BLaER1 treated with 17β-estradiol and CSF1 and Interleukin-3, amounts not matched to agents 10 nM and 100 nM (cell line): ENCODE measurements at regions not wholly inside any gene's neighbourhood (a gene's known extent, or its start where the extent isn't known, plus 50 kb on each side); places are given as distances from the start of the nearest gene placed in this dataset.
"Not testable (repeated sequence)": the region's sequence is repeated elsewhere in the genome, so short reads cannot be mapped to it uniquely, and the experiment has no call there.

Experiments
- H3K27ac ChIP-seq, 11 experiments: shearing (Covaris generic); formaldehyde crosslinking; 2 replicates each; pipeline ENCODE4 v1.8.1; 2022
- H3K27me3 ChIP-seq, 11 experiments: shearing (Covaris generic); formaldehyde crosslinking; 2 replicates each; pipeline ENCODE4 v1.8.1; 2022
- H3K36me3 ChIP-seq, 11 experiments: shearing (Covaris generic); formaldehyde crosslinking; 2 replicates each; pipeline ENCODE4 v1.8.1; 2022
- H3K4me1 ChIP-seq, 10 experiments: shearing (Covaris generic); formaldehyde crosslinking; 2 replicates each; pipeline ENCODE4 v1.8.1; 2022
- H3K4me2 ChIP-seq, 11 experiments: shearing (Covaris generic); formaldehyde crosslinking; 2 replicates each; pipeline ENCODE4 v1.8.1; 2022
- H3K4me3 ChIP-seq, 10 experiments: shearing (Covaris generic); formaldehyde crosslinking; 2 replicates each; pipeline ENCODE4 v1.8.1; 2022
- H3K9ac ChIP-seq, 11 experiments: shearing (Covaris generic); formaldehyde crosslinking; 2 replicates each; pipeline ENCODE4 v1.8.1; 2022
- H3K9me3 ChIP-seq, 11 experiments: shearing (Covaris generic); formaldehyde crosslinking; replicated peaks in 1 of 11; 2 replicates each; pipeline ENCODE4 v1.8.1; 2022
- H4K20me1 ChIP-seq, 11 experiments: shearing (Covaris generic); formaldehyde crosslinking; 2 replicates each; pipeline ENCODE4 v1.8.1; 2022
- Cebpa-rat ChIP-seq, 11 experiments: shearing (Covaris generic); IDR thresholded peaks; 2 replicates each; pipeline ENCODE4 v1.8.1; 2022

- H4K20me1 ChIP-seq: no peaks in the 10 kb centered on the region
- no peak overlapping the region for H3K9ac ChIP-seq
- H3K27me3 ChIP-seq: no peaks in the 10 kb centered on the region
- peaks cover 16 to 18% (median 17%) of the 10 kb centered on the region in 11 experiments for H3K9me3 ChIP-seq
- H3K27ac ChIP-seq: no peak overlapping the region
- peaks cover 0 to 8% (median 0%) of the 10 kb centered on the region in 11 experiments; a peak in 2 of 22 replicates for H3K36me3 ChIP-seq
- no peak overlapping the region for H3K4me3 ChIP-seq
- TF ChIP-seq Cebpa-rat (IDR thresholded peaks at IDR 0.05): no peak
- no peak overlapping the region for H3K4me2 ChIP-seq
- no peaks in the 10 kb centered on the region for H3K4me1 ChIP-seq
These were observed 601.7 kb upstream of the GJE1 start for GRCh38 chr6:141531040-141531439.

- Histone ChIP-seq H3K4me1 (no peaks in the 10 kb centered on the region), H3K9ac (no peak overlapping the region), H3K4me2 (no peak overlapping the region), H3K9me3 (peaks cover 16 to 18% (median 17%) of the 10 kb centered on the region in 11 experiments), H3K27ac (no peak overlapping the region), H3K27me3 (no peaks in the 10 kb centered on the region), H3K4me3 (no peak overlapping the region), H4K20me1 (no peaks in the 10 kb centered on the region), H3K36me3 (peaks cover 0 to 8% (median 0%) of the 10 kb centered on the region in 11 experiments; a peak in 2 of 22 replicates)
- no peak for TF ChIP-seq Cebpa-rat (IDR thresholded peaks at IDR 0.05)
These were observed 604.1 kb upstream of the GJE1 start for GRCh38 chr6:141528596-141528995.

- Histone ChIP-seq H3K36me3 (peaks cover 0 to 5% (median 0%) of the 10 kb centered on the region in 11 experiments; a peak in 2 of 22 replicates), H3K4me1 (no peaks in the 10 kb centered on the region), H3K4me2 (no peak overlapping the region), H3K27ac (no peak overlapping the region), H3K4me3 (no peak overlapping the region), H3K9ac (no peak overlapping the region), H3K27me3 (no peaks in the 10 kb centered on the region), H4K20me1 (no peaks in the 10 kb centered on the region), H3K9me3 (peaks cover 12 to 14% (median 13%) of the 10 kb centered on the region in 11 experiments)
- no peak for TF ChIP-seq Cebpa-rat (IDR thresholded peaks at IDR 0.05)
These were observed 605.7 kb upstream of the GJE1 start for GRCh38 chr6:141526985-141527384.

GRCh38 chr6:141521440-141521839, 611.3 kb upstream of the GJE1 start:
- Histone ChIP-seq H3K9me3 (no peaks in the 10 kb centered on the region; a peak in 1 of 22 replicates), H4K20me1 (no peaks in the 10 kb centered on the region), H3K27me3 (no peaks in the 10 kb centered on the region), H3K27ac (no peak overlapping the region), H3K4me2 (no peak overlapping the region), H3K4me1 (no peaks in the 10 kb centered on the region), H3K4me3 (no peak overlapping the region), H3K9ac (no peak overlapping the region), H3K36me3 (no peaks in the 10 kb centered on the region)
- no peak for TF ChIP-seq Cebpa-rat (IDR thresholded peaks at IDR 0.05)

GRCh38 chr6:141513830-141514229, 618.9 kb upstream of the GJE1 start:
- Histone ChIP-seq H3K4me3 (no peak overlapping the region), H3K4me1 (no peaks in the 10 kb centered on the region), H4K20me1 (no peaks in the 10 kb centered on the region), H3K27me3 (no peaks in the 10 kb centered on the region), H3K27ac (no peak overlapping the region), H3K4me2 (no peak overlapping the region), H3K9me3 (no peaks in the 10 kb centered on the region), H3K36me3 (no peaks in the 10 kb centered on the region), H3K9ac (no peak overlapping the region)
- TF ChIP-seq Cebpa-rat (IDR thresholded peaks at IDR 0.05): no peak

GRCh38 chr6:141510803-141511202, 621.9 kb upstream of the GJE1 start:
- Histone ChIP-seq H4K20me1 (no peaks in the 10 kb centered on the region), H3K36me3 (no peaks in the 10 kb centered on the region), H3K9me3 (peaks cover 8 to 18% (median 9%) of the 10 kb centered on the region in 11 experiments), H3K4me2 (no peak overlapping the region), H3K4me1 (no peaks in the 10 kb centered on the region), H3K9ac (no peak overlapping the region), H3K27ac (no peak overlapping the region), H3K27me3 (no peaks in the 10 kb centered on the region), H3K4me3 (no peak overlapping the region)
- no peak for TF ChIP-seq Cebpa-rat (IDR thresholded peaks at IDR 0.05)

- not testable (repeated sequence) for H3K4me2 ChIP-seq, H3K36me3 ChIP-seq, H3K9ac ChIP-seq, H4K20me1 ChIP-seq, H3K27ac ChIP-seq, H3K27me3 ChIP-seq, H3K4me3 ChIP-seq, H3K4me1 ChIP-seq
- H3K9me3 ChIP-seq: peaks cover 25 to 44% (median 31%) of the 10 kb centered on the region in 11 experiments
These were observed 626.7 kb upstream of the GJE1 start for GRCh38 chr6:141506062-141506461.

- not testable (repeated sequence) for H3K9ac ChIP-seq, H4K20me1 ChIP-seq, H3K4me1 ChIP-seq, H3K4me2 ChIP-seq, H3K27ac ChIP-seq, H3K36me3 ChIP-seq, H3K4me3 ChIP-seq, H3K27me3 ChIP-seq
- H3K9me3 ChIP-seq: peaks cover 25 to 44% (median 31%) of the 10 kb centered on the region in 11 experiments
These were observed 628.4 kb upstream of the GJE1 start for GRCh38 chr6:141504318-141504717.

- peaks cover 27 to 50% (median 37%) of the 10 kb centered on the region in 11 experiments for H3K9me3 ChIP-seq
- TF ChIP-seq Cebpa-rat (IDR thresholded peaks at IDR 0.05): no peak
- no peak overlapping the region for H3K4me3 ChIP-seq
- no peak overlapping the region for H3K4me2 ChIP-seq
- H4K20me1 ChIP-seq: no peaks in the 10 kb centered on the region
- H3K9ac ChIP-seq: no peak overlapping the region
- no peaks in the 10 kb centered on the region; a peak in 1 of 22 replicates for H3K36me3 ChIP-seq
- H3K27ac ChIP-seq: no peak overlapping the region
- H3K4me1 ChIP-seq: peaks cover 0 to 4% (median 0%) of the 10 kb centered on the region in 10 experiments; a peak in 4 of 20 replicates
- H3K27me3 ChIP-seq: no peaks in the 10 kb centered on the region
These were observed 631.1 kb upstream of the GJE1 start for GRCh38 chr6:141501616-141502015.

- TF ChIP-seq Cebpa-rat (IDR thresholded peaks at IDR 0.05): no peak
- Histone ChIP-seq H3K4me3 (no peak overlapping the region), H3K9ac (no peak overlapping the region), H3K27ac (no peak overlapping the region), H3K36me3 (no peaks in the 10 kb centered on the region), H3K27me3 (no peaks in the 10 kb centered on the region), H3K4me2 (no peak overlapping the region), H3K4me1 (peaks cover 0 to 7% (median 0%) of the 10 kb centered on the region in 10 experiments; a peak in 4 of 20 replicates), H4K20me1 (no peaks in the 10 kb centered on the region), H3K9me3 (peaks cover 9 to 39% (median 21%) of the 10 kb centered on the region in 11 experiments; a peak in 19 of 22 replicates)
These were observed 633.7 kb upstream of the GJE1 start for GRCh38 chr6:141498977-141499376.
